ENCODE measurements at regions not wholly inside any gene's neighbourhood (a gene's known extent, or its start where the extent isn't known, plus 50 kb on each side); places are given as distances from the start of the nearest gene placed in this dataset.
"Not testable (repeated sequence)": the region's sequence is repeated elsewhere in the genome, so short reads cannot be mapped to it uniquely, and the experiment has no call there.

GRCh38 chr2:133878326-133878725 lies 310.1 kb upstream of the NCKAP5 start:
- Histone ChIP-seq H3K27ac (ENCODE audit: low read length) (no peak overlapping the region), H3K27me3 (ENCODE audit: insufficient read depth, low read length) (no peaks in the 10 kb centered on the region), H3K9me3 (ENCODE audit: insufficient read depth, low read depth, low read length) (no peaks in the 10 kb centered on the region)

GRCh38 chr2:133879703-133880102 lies 311.4 kb upstream of the NCKAP5 start:
- Histone ChIP-seq H3K4me1 (ENCODE audit: insufficient read depth, low read length) (no peaks in the 10 kb centered on the region), H3K9ac (ENCODE audit: low read depth, low read length) (no peak overlapping the region), H3K36me3 (ENCODE audit: insufficient read depth, low read depth, low read length) (no peaks in the 10 kb centered on the region), H3K27ac (ENCODE audit: low read length) (no peak overlapping the region), H3K4me3 (ENCODE audit: low read length) (no peak overlapping the region), H3K9me3 (ENCODE audit: insufficient read depth, low read depth, low read length) (no peaks in the 10 kb centered on the region), H3K27me3 (ENCODE audit: insufficient read depth, low read length) (no peaks in the 10 kb centered on the region)

More at GRCh38 chr2:133878326-133878725, 310.1 kb upstream of the NCKAP5 start:
- Histone ChIP-seq H3K4me3 (ENCODE audit: low read length) (no peak overlapping the region), H3K4me1 (ENCODE audit: insufficient read depth, low read length) (no peaks in the 10 kb centered on the region), H3K36me3 (ENCODE audit: insufficient read depth, low read depth, low read length) (no peaks in the 10 kb centered on the region), H3K9ac (ENCODE audit: low read depth, low read length) (no peak overlapping the region)

GRCh38 chr2:133882159-133882558 lies 313.9 kb upstream of the NCKAP5 start:
- not testable (repeated sequence) for H3K27me3 ChIP-seq (ENCODE audit: insufficient read depth, low read length); H3K9me3 ChIP-seq (ENCODE audit: insufficient read depth, low read depth, low read length)

GRCh38 chr2:133884739-133885381 lies 316.6 kb upstream of the NCKAP5 start:
- H3K27ac ChIP-seq (ENCODE audit: low read length) = no peak overlapping the region
- no peaks in the 10 kb centered on the region for H3K9me3 ChIP-seq (ENCODE audit: insufficient read depth, low read depth, low read length)
- no peaks in the 10 kb centered on the region for H3K27me3 ChIP-seq (ENCODE audit: insufficient read depth, low read length)
- H3K4me3 ChIP-seq (ENCODE audit: low read length) = no peak overlapping the region
- no peaks in the 10 kb centered on the region for H3K36me3 ChIP-seq (ENCODE audit: insufficient read depth, low read depth, low read length)
- 0 out of 2 replicates have a peak, but pooled peaks cover 3% of the 10 kb centered on the region for H3K4me1 ChIP-seq (ENCODE audit: insufficient read depth, low read length)
- H3K9ac ChIP-seq (ENCODE audit: low read depth, low read length) = no peak overlapping the region

More at GRCh38 chr2:133882159-133882558, 313.9 kb upstream of the NCKAP5 start:
- not testable (repeated sequence) for H3K36me3 ChIP-seq (ENCODE audit: insufficient read depth, low read depth, low read length); H3K4me1 ChIP-seq (ENCODE audit: insufficient read depth, low read length); H3K27ac ChIP-seq (ENCODE audit: low read length); H3K9ac ChIP-seq (ENCODE audit: low read depth, low read length); H3K4me3 ChIP-seq (ENCODE audit: low read length)

GRCh38 chr2:133885847-133886246 lies 317.6 kb upstream of the NCKAP5 start:
- H3K9ac ChIP-seq (ENCODE audit: low read depth, low read length) = no peak overlapping the region
- no peak overlapping the region for H3K4me3 ChIP-seq (ENCODE audit: low read length)
- H3K27me3 ChIP-seq (ENCODE audit: insufficient read depth, low read length) = no peaks in the 10 kb centered on the region
- H3K27ac ChIP-seq (ENCODE audit: low read length) = no peak overlapping the region
- no peaks in the 10 kb centered on the region for H3K9me3 ChIP-seq (ENCODE audit: insufficient read depth, low read depth, low read length)
- H3K4me1 ChIP-seq (ENCODE audit: insufficient read depth, low read length) = 0 out of 2 replicates have a peak, but pooled peaks cover 3% of the 10 kb centered on the region
- no peaks in the 10 kb centered on the region for H3K36me3 ChIP-seq (ENCODE audit: insufficient read depth, low read depth, low read length)

- H3K27ac ChIP-seq (ENCODE audit: low read length) = no peak overlapping the region
Measured at GRCh38 chr2:133886735-133887675, 318.7 kb upstream of the NCKAP5 start.

GRCh38 chr2:133887676-133888040 lies 319.4 kb upstream of the NCKAP5 start:
- H3K27me3 ChIP-seq (ENCODE audit: insufficient read depth, low read length) = no peaks in the 10 kb centered on the region
- no peaks in the 10 kb centered on the region for H3K36me3 ChIP-seq (ENCODE audit: insufficient read depth, low read depth, low read length)
- H3K9me3 ChIP-seq (ENCODE audit: insufficient read depth, low read depth, low read length) = no peaks in the 10 kb centered on the region
- no peak overlapping the region for H3K4me3 ChIP-seq (ENCODE audit: low read length)
- H3K9ac ChIP-seq (ENCODE audit: low read depth, low read length) = no peak overlapping the region
- H3K27ac ChIP-seq (ENCODE audit: low read length) = no peak overlapping the region
- H3K4me1 ChIP-seq (ENCODE audit: insufficient read depth, low read length) = 0 out of 2 replicates have a peak, but pooled peaks cover 3% of the 10 kb centered on the region

More at GRCh38 chr2:133886735-133887675, 318.7 kb upstream of the NCKAP5 start:
- H3K9me3 ChIP-seq (ENCODE audit: insufficient read depth, low read depth, low read length) = no peaks in the 10 kb centered on the region
- H3K27me3 ChIP-seq (ENCODE audit: insufficient read depth, low read length) = no peaks in the 10 kb centered on the region
- 0 out of 2 replicates have a peak, but pooled peaks cover 3% of the 10 kb centered on the region for H3K4me1 ChIP-seq (ENCODE audit: insufficient read depth, low read length)
- no peaks in the 10 kb centered on the region for H3K36me3 ChIP-seq (ENCODE audit: insufficient read depth, low read depth, low read length)
- no peak overlapping the region for H3K9ac ChIP-seq (ENCODE audit: low read depth, low read length)
- no peak overlapping the region for H3K4me3 ChIP-seq (ENCODE audit: low read length)

- H3K4me3 ChIP-seq (ENCODE audit: low read length) = no peak overlapping the region
- no peak overlapping the region for H3K27ac ChIP-seq (ENCODE audit: low read length)
- no peak overlapping the region for H3K9ac ChIP-seq (ENCODE audit: low read depth, low read length)
- H3K36me3 ChIP-seq (ENCODE audit: insufficient read depth, low read depth, low read length) = no peaks in the 10 kb centered on the region
- 0 out of 2 replicates have a peak, but pooled peaks cover 3% of the 10 kb centered on the region for H3K4me1 ChIP-seq (ENCODE audit: insufficient read depth, low read length)
- H3K27me3 ChIP-seq (ENCODE audit: insufficient read depth, low read length) = no peaks in the 10 kb centered on the region
- H3K9me3 ChIP-seq (ENCODE audit: insufficient read depth, low read depth, low read length) = no peaks in the 10 kb centered on the region
Measured at GRCh38 chr2:133888107-133888506, 319.8 kb upstream of the NCKAP5 start.

- H3K9me3 ChIP-seq (ENCODE audit: insufficient read depth, low read depth, low read length) = no peaks in the 10 kb centered on the region
- H3K4me1 ChIP-seq (ENCODE audit: insufficient read depth, low read length) = 0 out of 2 replicates have a peak, but pooled peaks cover 3% of the 10 kb centered on the region
- no peaks in the 10 kb centered on the region for H3K27me3 ChIP-seq (ENCODE audit: insufficient read depth, low read length)
- no peak overlapping the region for H3K4me3 ChIP-seq (ENCODE audit: low read length)
- no peak overlapping the region for H3K9ac ChIP-seq (ENCODE audit: low read depth, low read length)
- no peak overlapping the region for H3K27ac ChIP-seq (ENCODE audit: low read length)
- H3K36me3 ChIP-seq (ENCODE audit: insufficient read depth, low read depth, low read length) = no peaks in the 10 kb centered on the region
Measured at GRCh38 chr2:133888621-133889219, 320.5 kb upstream of the NCKAP5 start.

- no peak overlapping the region for H3K27ac ChIP-seq (ENCODE audit: low read length)
- no peaks in the 10 kb centered on the region for H3K36me3 ChIP-seq (ENCODE audit: insufficient read depth, low read depth, low read length)
- no peaks in the 10 kb centered on the region; the same call in 1 of the 2 replicates for H3K9me3 ChIP-seq (ENCODE audit: insufficient read depth, low read depth, low read length)
- H3K4me1 ChIP-seq (ENCODE audit: insufficient read depth, low read length) = no peaks in the 10 kb centered on the region
- H3K4me3 ChIP-seq (ENCODE audit: low read length) = no peak overlapping the region
- H3K27me3 ChIP-seq (ENCODE audit: insufficient read depth, low read length) = no peaks in the 10 kb centered on the region
- no peak overlapping the region for H3K9ac ChIP-seq (ENCODE audit: low read depth, low read length)
Measured at GRCh38 chr2:133892352-133892913, 324.2 kb upstream of the NCKAP5 start.

GRCh38 chr2:133894429-133894828 lies 326.2 kb upstream of the NCKAP5 start:
- no peak overlapping the region for H3K27ac ChIP-seq (ENCODE audit: low read length)
- no peak overlapping the region for H3K9ac ChIP-seq (ENCODE audit: low read depth, low read length)
- no peaks in the 10 kb centered on the region for H3K27me3 ChIP-seq (ENCODE audit: insufficient read depth, low read length)
- no peak overlapping the region for H3K4me3 ChIP-seq (ENCODE audit: low read length)
- H3K9me3 ChIP-seq (ENCODE audit: insufficient read depth, low read depth, low read length) = no peaks in the 10 kb centered on the region; the same call in 1 of the 2 replicates
- no peaks in the 10 kb centered on the region for H3K36me3 ChIP-seq (ENCODE audit: insufficient read depth, low read depth, low read length)
- H3K4me1 ChIP-seq (ENCODE audit: insufficient read depth, low read length) = no peaks in the 10 kb centered on the region
